Endodermal cell (in vitro differentiated cells): ENCODE measurements at regions not wholly inside any gene's neighbourhood (a gene's known extent, or its start where the extent isn't known, plus 50 kb on each side); places are given as distances from the start of the nearest gene placed in this dataset.

Source experiments
- DNase-seq: peaks from one replicate; pipeline ENCODE4 v3.0.0-alpha.2; 2017
- H3K27ac ChIP-seq: 2 replicates; pipeline ENCODE4 v1.5.1; 2013; ENCODE audit warnings: mild to moderate bottlenecking, low read depth, low read length, moderate library complexity
- H3K27me3 ChIP-seq: 2 replicates; pipeline ENCODE4 v1.6.1; 2013; ENCODE audit warnings: mild to moderate bottlenecking, low read length, moderate library complexity; ENCODE audit not compliant: insufficient read depth, control insufficient read depth, poor library complexity, severe bottlenecking
- H3K36me3 ChIP-seq: 2 replicates; pipeline ENCODE4 v1.7.0; 2013; ENCODE audit warnings: mild to moderate bottlenecking, low read length, moderate library complexity; ENCODE audit not compliant: control insufficient read depth, insufficient read depth
- H3K4me1 ChIP-seq: one replicate; pipeline ENCODE4 v1.7.0; 2013; ENCODE audit warnings: low read length; ENCODE audit not compliant: control insufficient read depth, insufficient read depth
- H3K4me3 ChIP-seq: 2 replicates; pipeline ENCODE4 v1.5.1; 2013; ENCODE audit warnings: mild to moderate bottlenecking, low read length, moderate library complexity
- H3K9ac ChIP-seq: 2 replicates; pipeline ENCODE4 v1.6.1; 2013; ENCODE audit warnings: mild to moderate bottlenecking, low read length, moderate library complexity; ENCODE audit not compliant: poor library complexity, severe bottlenecking; ENCODE audit errors: extremely low read depth
- H3K9me3 ChIP-seq: 2 replicates; pipeline ENCODE4 v1.6.1; 2013; ENCODE audit warnings: mild to moderate bottlenecking, low read length, moderate library complexity; ENCODE audit not compliant: control insufficient read depth
- H3K27ac Mint-ChIP-seq: 2 replicates; pipeline ENCODE4 v1.8.0; 2020; ENCODE audit warnings: mixed read lengths
- H3K27me3 Mint-ChIP-seq: 2 replicates; pipeline ENCODE4 v1.8.0; 2021; ENCODE audit warnings: mild to moderate bottlenecking, mixed read lengths; ENCODE audit not compliant: insufficient read depth
- H3K36me3 Mint-ChIP-seq: 2 replicates; pipeline ENCODE4 v1.8.0; 2020; ENCODE audit warnings: low read depth, mixed read lengths
- H3K4me1 Mint-ChIP-seq: 2 replicates; pipeline ENCODE4 v1.8.0; 2020; ENCODE audit warnings: mixed read lengths
- H3K4me3 Mint-ChIP-seq: 2 replicates; pipeline ENCODE4 v1.8.0; 2020; ENCODE audit warnings: mild to moderate bottlenecking, moderate library complexity, mixed read lengths
- H3K9me3 Mint-ChIP-seq: 2 replicates; pipeline ENCODE4 v1.8.0; 2020; ENCODE audit warnings: mild to moderate bottlenecking, mixed read lengths
- CTCF ChIP-seq: fragments of 200-600 bp; sonication (generic); conservative IDR thresholded peaks from 2 replicates; pipeline ENCODE4 v1.5.0; 2021; ENCODE audit warnings: antibody characterized with exemption, mild to moderate bottlenecking
- WGBS, 2 experiments: methylation state at CpG; one replicate each; pipeline versions ENCODE4 v1.1.5 to v1.1.7; 2013; ENCODE audit warnings: missing lambda C conversion rate in 2 of 2, mixed read lengths in 1 of 2; ENCODE audit not compliant: insufficient coverage in 1 of 2, insufficient read length in 1 of 2; 5-methylcytosine and 5-hydroxymethylcytosine counted together

- no peaks in the 10 kb centered on the region for H3K4me1 ChIP-seq
- H3K9ac ChIP-seq = no peak overlapping the region
These were observed 154.1 kb downstream of the CTTN start for GRCh38 chr11:70552167-70553150.

GRCh38 chr11:70555078-70555477, 156.7 kb downstream of the CTTN start:
- Mint-ChIP-seq H3K36me3 (no peaks in the 10 kb centered on the region), H3K27ac (no peak overlapping the region), H3K9me3 (no peaks in the 10 kb centered on the region), H3K27me3 (no peaks in the 10 kb centered on the region), H3K4me3 (no peak overlapping the region), H3K4me1 (peaks cover 2% of the 10 kb centered on the region)
- H3K27ac ChIP-seq = peak overlapping the region; percentile 71
- H3K9me3 ChIP-seq = no peaks in the 10 kb centered on the region
- no peak overlapping the region for H3K9ac ChIP-seq
- H3K36me3 ChIP-seq = no peaks in the 10 kb centered on the region
- no peak overlapping the region for H3K4me3 ChIP-seq
- no peak for TF ChIP-seq CTCF
- WGBS, 2 experiments = 60 to 94% methylated on average over 1 to 5 of the region's 5 CpGs
- no peaks in the 10 kb centered on the region for H3K27me3 ChIP-seq
- no peak for DNase-seq
- H3K4me1 ChIP-seq = no peaks in the 10 kb centered on the region

More at GRCh38 chr11:70552167-70553150, 154.1 kb downstream of the CTTN start:
- Mint-ChIP-seq H3K27ac (no peak overlapping the region), H3K9me3 (no peaks in the 10 kb centered on the region), H3K27me3 (no peaks in the 10 kb centered on the region), H3K4me1 (peaks cover 5% of the 10 kb centered on the region), H3K4me3 (no peak overlapping the region), H3K36me3 (no peaks in the 10 kb centered on the region)
- H3K9me3 ChIP-seq = no peaks in the 10 kb centered on the region
- H3K27me3 ChIP-seq = no peaks in the 10 kb centered on the region
- H3K36me3 ChIP-seq = no peaks in the 10 kb centered on the region
- DNase-seq = no peak
- no peak for TF ChIP-seq CTCF
- no peak overlapping the region for H3K4me3 ChIP-seq
- WGBS, 2 experiments = 93% methylated on average over 26 to 34 of the region's 34 CpGs
- H3K27ac ChIP-seq = peak overlapping the region; percentile 41

- Histone ChIP-seq H3K27me3 (no peaks in the 10 kb centered on the region), H3K9me3 (no peaks in the 10 kb centered on the region), H3K27ac (no peak overlapping the region), H3K4me3 (no peak overlapping the region), H3K9ac (no peak overlapping the region), H3K4me1 (no peaks in the 10 kb centered on the region), H3K36me3 (no peaks in the 10 kb centered on the region)
- Mint-ChIP-seq H3K36me3 (no peaks in the 10 kb centered on the region), H3K4me3 (no peak overlapping the region), H3K4me1 (no peaks in the 10 kb centered on the region), H3K27ac (no peak overlapping the region), H3K9me3 (no peaks in the 10 kb centered on the region), H3K27me3 (no peaks in the 10 kb centered on the region)
- 50 to 82% methylated on average over 2 to 8 of the region's 8 CpGs for WGBS, 2 experiments
- no peak for TF ChIP-seq CTCF
- no peak for DNase-seq
These were observed 158.8 kb downstream of the CTTN start for GRCh38 chr11:70556884-70557741.
